WTC11 (cell line): ENCODE measurements at regions not wholly inside any gene's neighbourhood (a gene's known extent, or its start where the extent isn't known, plus 50 kb on each side); places are given as distances from the start of the nearest gene placed in this dataset.

Experiments
- ATAC-seq: fragments of 200-7000 bp; cut with Tn5 transposase; 2 replicates; pipeline ENCODE4 v1.10.0; 2021; ENCODE audit warnings: mild to moderate bottlenecking, moderate library complexity
- CTCF ChIA-PET: fragments of 300-600 bp; sonication (Branson Sonifier 250); formaldehyde crosslinking; loops from one replicate; lab custom pipeline; 2021; ENCODE audit warnings: antibody characterized with exemption; lab: Charles Lee
- POLR2A ChIA-PET: fragments of 350-600 bp; sonication (Branson Sonifier 250); formaldehyde crosslinking; loops from one replicate; lab custom pipeline; 2021; ENCODE audit warnings: antibody characterized with exemption; lab: Charles Lee
- DNase-seq: peaks from one replicate; pipeline ENCODE4 v3.0.0; 2021; ENCODE audit warnings: low spot score
- H3K27ac Mint-ChIP-seq: 2 replicates; pipeline ENCODE4 v1.8.0; 2021; ENCODE audit warnings: mixed read lengths
- H3K27me3 Mint-ChIP-seq: 2 replicates; pipeline ENCODE4 v1.8.0; 2021; ENCODE audit warnings: low read depth, mild to moderate bottlenecking, moderate library complexity, mixed read lengths
- H3K36me3 Mint-ChIP-seq: 2 replicates; pipeline ENCODE4 v1.8.0; 2021; ENCODE audit warnings: mixed read lengths
- H3K4me1 Mint-ChIP-seq: 2 replicates; pipeline ENCODE4 v1.8.0; 2022; ENCODE audit warnings: mixed read lengths
- H3K4me3 Mint-ChIP-seq: 2 replicates; pipeline ENCODE4 v1.8.0; 2021; ENCODE audit warnings: mild to moderate bottlenecking, moderate library complexity, mixed read lengths
- H3K9me3 Mint-ChIP-seq: 2 replicates; pipeline ENCODE4 v1.8.0; 2021; ENCODE audit warnings: mixed read lengths
- GABPB1 ChIP-seq: sonication (generic); formaldehyde crosslinking; IDR thresholded peaks from 2 replicates; pipeline ENCODE4 v1.8.1; 2023; ENCODE audit warnings: mild to moderate bottlenecking, missing genetic modification reagents
- NFE2L1 ChIP-seq: sonication (generic); formaldehyde crosslinking; IDR thresholded peaks from 2 replicates; pipeline ENCODE4 v1.8.1; 2023; ENCODE audit warnings: missing genetic modification reagents
- SOX15 ChIP-seq: fragments of 250-450 bp; sonication (Bioruptor Pico); IDR thresholded peaks from 2 replicates; pipeline ENCODE4 v1.9.0; 2021; ENCODE audit warnings: mild to moderate bottlenecking
- TF ChIP-seq, protein P1 (sequence below): fragments of 250-450 bp; sonication (Bioruptor Pico); IDR thresholded peaks from 2 replicates; pipeline ENCODE4 v1.9.0; 2021; ENCODE audit warnings: mild to moderate bottlenecking
- TF ChIP-seq, protein P2 (sequence below): sonication (generic); formaldehyde crosslinking; IDR thresholded peaks from 2 replicates; pipeline ENCODE4 v1.8.0; 2023; ENCODE audit warnings: mild to moderate bottlenecking, missing genetic modification reagents
- TF ChIP-seq, protein P3 (sequence below): fragments of 250-450 bp; sonication (Bioruptor Pico); IDR thresholded peaks from 2 replicates; pipeline ENCODE4 v1.9.0; 2021; ENCODE audit warnings: moderate library complexity, mild to moderate bottlenecking, inconsistent platforms, borderline replicate concordance
- TF ChIP-seq, protein P4 (sequence below): sonication (generic); formaldehyde crosslinking; IDR thresholded peaks from 2 replicates; pipeline ENCODE4 v1.8.0; 2023; ENCODE audit warnings: missing genetic modification reagents, mild to moderate bottlenecking, borderline replicate concordance
- TF ChIP-seq, protein P5 (sequence below): sonication (generic); formaldehyde crosslinking; IDR thresholded peaks from 2 replicates; pipeline ENCODE4 v1.8.1; 2023; ENCODE audit warnings: mild to moderate bottlenecking, missing genetic modification reagents, moderate library complexity
- TF ChIP-seq, protein P6 (sequence below): sonication (generic); formaldehyde crosslinking; IDR thresholded peaks from 2 replicates; pipeline ENCODE4 v1.8.1; 2022; ENCODE audit warnings: missing genetic modification reagents, borderline replicate concordance
- TF ChIP-seq, protein P7 (sequence below): sonication (generic); formaldehyde crosslinking; conservative IDR thresholded peaks from 2 replicates; pipeline ENCODE4 v1.8.1; 2023; ENCODE audit warnings: mild to moderate bottlenecking, low read depth, missing genetic modification reagents, moderate library complexity

DNA sequence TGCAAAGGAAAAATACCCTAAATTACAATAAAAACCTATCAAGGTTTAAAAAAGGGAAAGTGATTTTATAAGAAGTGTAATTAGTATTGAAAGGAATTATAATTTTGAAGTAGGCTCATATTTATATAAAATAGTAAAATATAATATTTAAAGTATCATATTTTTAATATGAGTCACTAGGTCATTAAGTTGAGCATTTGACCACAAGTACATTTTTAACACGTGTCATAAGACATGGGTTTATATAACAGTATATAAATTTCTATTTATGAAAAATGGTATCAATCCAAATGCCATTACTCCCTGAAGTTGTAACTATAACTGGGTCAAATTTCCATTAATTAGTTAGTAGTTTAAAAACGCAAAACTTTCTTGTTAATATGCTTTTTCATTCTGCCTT lies 365.9 kb downstream of the COL11A1 start (continued):
- TF ChIP-seq, protein P1, sequence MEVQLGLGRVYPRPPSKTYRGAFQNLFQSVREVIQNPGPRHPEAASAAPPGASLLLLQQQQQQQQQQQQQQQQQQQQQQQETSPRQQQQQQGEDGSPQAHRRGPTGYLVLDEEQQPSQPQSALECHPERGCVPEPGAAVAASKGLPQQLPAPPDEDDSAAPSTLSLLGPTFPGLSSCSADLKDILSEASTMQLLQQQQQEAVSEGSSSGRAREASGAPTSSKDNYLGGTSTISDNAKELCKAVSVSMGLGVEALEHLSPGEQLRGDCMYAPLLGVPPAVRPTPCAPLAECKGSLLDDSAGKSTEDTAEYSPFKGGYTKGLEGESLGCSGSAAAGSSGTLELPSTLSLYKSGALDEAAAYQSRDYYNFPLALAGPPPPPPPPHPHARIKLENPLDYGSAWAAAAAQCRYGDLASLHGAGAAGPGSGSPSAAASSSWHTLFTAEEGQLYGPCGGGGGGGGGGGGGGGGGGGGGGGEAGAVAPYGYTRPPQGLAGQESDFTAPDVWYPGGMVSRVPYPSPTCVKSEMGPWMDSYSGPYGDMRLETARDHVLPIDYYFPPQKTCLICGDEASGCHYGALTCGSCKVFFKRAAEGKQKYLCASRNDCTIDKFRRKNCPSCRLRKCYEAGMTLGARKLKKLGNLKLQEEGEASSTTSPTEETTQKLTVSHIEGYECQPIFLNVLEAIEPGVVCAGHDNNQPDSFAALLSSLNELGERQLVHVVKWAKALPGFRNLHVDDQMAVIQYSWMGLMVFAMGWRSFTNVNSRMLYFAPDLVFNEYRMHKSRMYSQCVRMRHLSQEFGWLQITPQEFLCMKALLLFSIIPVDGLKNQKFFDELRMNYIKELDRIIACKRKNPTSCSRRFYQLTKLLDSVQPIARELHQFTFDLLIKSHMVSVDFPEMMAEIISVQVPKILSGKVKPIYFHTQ (CRISPR knock-in tag), result no peak
- no peak for TF ChIP-seq SOX15 (CRISPR knock-in tag)
- TF ChIP-seq, protein P2, sequence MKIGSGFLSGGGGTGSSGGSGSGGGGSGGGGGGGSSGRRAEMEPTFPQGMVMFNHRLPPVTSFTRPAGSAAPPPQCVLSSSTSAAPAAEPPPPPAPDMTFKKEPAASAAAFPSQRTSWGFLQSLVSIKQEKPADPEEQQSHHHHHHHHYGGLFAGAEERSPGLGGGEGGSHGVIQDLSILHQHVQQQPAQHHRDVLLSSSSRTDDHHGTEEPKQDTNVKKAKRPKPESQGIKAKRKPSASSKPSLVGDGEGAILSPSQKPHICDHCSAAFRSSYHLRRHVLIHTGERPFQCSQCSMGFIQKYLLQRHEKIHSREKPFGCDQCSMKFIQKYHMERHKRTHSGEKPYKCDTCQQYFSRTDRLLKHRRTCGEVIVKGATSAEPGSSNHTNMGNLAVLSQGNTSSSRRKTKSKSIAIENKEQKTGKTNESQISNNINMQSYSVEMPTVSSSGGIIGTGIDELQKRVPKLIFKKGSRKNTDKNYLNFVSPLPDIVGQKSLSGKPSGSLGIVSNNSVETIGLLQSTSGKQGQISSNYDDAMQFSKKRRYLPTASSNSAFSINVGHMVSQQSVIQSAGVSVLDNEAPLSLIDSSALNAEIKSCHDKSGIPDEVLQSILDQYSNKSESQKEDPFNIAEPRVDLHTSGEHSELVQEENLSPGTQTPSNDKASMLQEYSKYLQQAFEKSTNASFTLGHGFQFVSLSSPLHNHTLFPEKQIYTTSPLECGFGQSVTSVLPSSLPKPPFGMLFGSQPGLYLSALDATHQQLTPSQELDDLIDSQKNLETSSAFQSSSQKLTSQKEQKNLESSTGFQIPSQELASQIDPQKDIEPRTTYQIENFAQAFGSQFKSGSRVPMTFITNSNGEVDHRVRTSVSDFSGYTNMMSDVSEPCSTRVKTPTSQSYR (CRISPR knock-in tag), result no peak
- TF ChIP-seq, protein P3, sequence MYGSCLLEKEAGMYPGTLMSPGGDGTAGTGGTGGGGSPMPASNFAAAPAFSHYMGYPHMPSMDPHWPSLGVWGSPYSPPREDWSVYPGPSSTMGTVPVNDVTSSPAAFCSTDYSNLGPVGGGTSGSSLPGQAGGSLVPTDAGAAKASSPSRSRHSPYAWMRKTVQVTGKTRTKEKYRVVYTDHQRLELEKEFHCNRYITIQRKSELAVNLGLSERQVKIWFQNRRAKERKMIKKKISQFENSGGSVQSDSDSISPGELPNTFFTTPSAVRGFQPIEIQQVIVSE, result no peak
- TF ChIP-seq, protein P4, sequence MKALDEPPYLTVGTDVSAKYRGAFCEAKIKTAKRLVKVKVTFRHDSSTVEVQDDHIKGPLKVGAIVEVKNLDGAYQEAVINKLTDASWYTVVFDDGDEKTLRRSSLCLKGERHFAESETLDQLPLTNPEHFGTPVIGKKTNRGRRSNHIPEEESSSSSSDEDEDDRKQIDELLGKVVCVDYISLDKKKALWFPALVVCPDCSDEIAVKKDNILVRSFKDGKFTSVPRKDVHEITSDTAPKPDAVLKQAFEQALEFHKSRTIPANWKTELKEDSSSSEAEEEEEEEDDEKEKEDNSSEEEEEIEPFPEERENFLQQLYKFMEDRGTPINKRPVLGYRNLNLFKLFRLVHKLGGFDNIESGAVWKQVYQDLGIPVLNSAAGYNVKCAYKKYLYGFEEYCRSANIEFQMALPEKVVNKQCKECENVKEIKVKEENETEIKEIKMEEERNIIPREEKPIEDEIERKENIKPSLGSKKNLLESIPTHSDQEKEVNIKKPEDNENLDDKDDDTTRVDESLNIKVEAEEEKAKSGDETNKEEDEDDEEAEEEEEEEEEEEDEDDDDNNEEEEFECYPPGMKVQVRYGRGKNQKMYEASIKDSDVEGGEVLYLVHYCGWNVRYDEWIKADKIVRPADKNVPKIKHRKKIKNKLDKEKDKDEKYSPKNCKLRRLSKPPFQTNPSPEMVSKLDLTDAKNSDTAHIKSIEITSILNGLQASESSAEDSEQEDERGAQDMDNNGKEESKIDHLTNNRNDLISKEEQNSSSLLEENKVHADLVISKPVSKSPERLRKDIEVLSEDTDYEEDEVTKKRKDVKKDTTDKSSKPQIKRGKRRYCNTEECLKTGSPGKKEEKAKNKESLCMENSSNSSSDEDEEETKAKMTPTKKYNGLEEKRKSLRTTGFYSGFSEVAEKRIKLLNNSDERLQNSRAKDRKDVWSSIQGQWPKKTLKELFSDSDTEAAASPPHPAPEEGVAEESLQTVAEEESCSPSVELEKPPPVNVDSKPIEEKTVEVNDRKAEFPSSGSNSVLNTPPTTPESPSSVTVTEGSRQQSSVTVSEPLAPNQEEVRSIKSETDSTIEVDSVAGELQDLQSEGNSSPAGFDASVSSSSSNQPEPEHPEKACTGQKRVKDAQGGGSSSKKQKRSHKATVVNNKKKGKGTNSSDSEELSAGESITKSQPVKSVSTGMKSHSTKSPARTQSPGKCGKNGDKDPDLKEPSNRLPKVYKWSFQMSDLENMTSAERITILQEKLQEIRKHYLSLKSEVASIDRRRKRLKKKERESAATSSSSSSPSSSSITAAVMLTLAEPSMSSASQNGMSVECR, result no peak
- TF ChIP-seq, protein P5, sequence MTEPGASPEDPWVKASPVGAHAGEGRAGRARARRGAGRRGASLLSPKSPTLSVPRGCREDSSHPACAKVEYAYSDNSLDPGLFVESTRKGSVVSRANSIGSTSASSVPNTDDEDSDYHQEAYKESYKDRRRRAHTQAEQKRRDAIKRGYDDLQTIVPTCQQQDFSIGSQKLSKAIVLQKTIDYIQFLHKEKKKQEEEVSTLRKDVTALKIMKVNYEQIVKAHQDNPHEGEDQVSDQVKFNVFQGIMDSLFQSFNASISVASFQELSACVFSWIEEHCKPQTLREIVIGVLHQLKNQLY (CRISPR knock-in tag), result no peak

DNA sequence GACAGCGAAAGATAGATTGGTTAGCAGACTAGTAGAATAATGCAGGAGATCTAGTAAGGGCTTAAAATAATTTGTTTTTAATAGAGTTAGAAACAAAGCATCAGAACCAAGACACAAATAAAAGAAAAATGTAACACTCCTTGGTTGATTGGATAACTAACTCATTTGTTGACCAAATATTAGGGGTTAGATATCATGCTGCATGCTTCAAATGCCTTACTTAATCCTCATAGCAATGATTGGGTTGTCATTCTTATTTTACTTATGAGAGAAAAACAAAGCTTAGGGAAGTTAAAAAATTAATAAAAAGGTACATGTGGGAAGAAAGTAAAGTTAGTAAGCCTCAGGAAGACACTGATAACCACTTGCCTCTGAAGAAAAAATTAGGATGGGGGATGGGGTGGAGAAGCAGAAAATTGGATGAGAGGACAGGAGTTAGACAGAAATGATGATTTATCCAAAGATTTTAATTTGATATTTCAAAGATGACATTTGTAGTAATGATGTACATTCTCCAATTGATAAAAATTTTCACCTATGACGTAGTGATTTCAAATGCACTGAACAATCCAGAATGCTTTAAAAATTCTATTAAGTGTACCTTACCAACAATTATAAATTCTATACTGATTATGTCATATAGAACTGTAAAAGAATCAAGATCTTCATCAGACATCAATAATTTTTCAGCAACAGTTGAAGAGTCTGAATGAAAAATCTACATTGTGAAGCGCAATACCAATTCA lies 374.7 kb downstream of the COL11A1 start:
- DNase-seq (no peak), ATAC-seq (no peak)
- Mint-ChIP-seq H3K9me3 (no peaks in the 10 kb centered on the region), H3K27ac (no peak overlapping the region), H3K4me3 (no peak overlapping the region), H3K27me3 (no peaks in the 10 kb centered on the region), H3K36me3 (no peaks in the 10 kb centered on the region), H3K4me1 (no peaks in the 10 kb centered on the region)
- no peak for TF ChIP-seq GABPB1
- TF ChIP-seq, protein P6, sequence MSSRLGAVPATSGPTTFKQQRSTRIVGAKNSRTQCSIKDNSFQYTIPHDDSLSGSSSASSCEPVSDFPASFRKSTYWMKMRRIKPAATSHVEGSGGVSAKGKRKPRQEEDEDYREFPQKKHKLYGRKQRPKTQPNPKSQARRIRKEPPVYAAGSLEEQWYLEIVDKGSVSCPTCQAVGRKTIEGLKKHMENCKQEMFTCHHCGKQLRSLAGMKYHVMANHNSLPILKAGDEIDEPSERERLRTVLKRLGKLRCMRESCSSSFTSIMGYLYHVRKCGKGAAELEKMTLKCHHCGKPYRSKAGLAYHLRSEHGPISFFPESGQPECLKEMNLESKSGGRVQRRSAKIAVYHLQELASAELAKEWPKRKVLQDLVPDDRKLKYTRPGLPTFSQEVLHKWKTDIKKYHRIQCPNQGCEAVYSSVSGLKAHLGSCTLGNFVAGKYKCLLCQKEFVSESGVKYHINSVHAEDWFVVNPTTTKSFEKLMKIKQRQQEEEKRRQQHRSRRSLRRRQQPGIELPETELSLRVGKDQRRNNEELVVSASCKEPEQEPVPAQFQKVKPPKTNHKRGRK (CRISPR knock-in tag), result no peak
- TF ChIP-seq NFE2L1 (CRISPR knock-in tag), result no peak
- TF ChIP-seq, protein P7, sequence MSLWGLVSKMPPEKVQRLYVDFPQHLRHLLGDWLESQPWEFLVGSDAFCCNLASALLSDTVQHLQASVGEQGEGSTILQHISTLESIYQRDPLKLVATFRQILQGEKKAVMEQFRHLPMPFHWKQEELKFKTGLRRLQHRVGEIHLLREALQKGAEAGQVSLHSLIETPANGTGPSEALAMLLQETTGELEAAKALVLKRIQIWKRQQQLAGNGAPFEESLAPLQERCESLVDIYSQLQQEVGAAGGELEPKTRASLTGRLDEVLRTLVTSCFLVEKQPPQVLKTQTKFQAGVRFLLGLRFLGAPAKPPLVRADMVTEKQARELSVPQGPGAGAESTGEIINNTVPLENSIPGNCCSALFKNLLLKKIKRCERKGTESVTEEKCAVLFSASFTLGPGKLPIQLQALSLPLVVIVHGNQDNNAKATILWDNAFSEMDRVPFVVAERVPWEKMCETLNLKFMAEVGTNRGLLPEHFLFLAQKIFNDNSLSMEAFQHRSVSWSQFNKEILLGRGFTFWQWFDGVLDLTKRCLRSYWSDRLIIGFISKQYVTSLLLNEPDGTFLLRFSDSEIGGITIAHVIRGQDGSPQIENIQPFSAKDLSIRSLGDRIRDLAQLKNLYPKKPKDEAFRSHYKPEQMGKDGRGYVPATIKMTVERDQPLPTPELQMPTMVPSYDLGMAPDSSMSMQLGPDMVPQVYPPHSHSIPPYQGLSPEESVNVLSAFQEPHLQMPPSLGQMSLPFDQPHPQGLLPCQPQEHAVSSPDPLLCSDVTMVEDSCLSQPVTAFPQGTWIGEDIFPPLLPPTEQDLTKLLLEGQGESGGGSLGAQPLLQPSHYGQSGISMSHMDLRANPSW (CRISPR knock-in tag), result no peak
- ChIA-PET CTCF (no interaction called here), POLR2A (no interaction called here)
